HS-5 (cell line): ENCODE measurements at regions not wholly inside any gene's neighbourhood (a gene's known extent, or its start where the extent isn't known, plus 50 kb on each side); places are given as distances from the start of the nearest gene placed in this dataset.

Experiments
- DNase-seq: peaks from one replicate; pipeline ENCODE4 v3.0.0-alpha.2; 2012; ENCODE audit warnings: low read depth

DNA sequence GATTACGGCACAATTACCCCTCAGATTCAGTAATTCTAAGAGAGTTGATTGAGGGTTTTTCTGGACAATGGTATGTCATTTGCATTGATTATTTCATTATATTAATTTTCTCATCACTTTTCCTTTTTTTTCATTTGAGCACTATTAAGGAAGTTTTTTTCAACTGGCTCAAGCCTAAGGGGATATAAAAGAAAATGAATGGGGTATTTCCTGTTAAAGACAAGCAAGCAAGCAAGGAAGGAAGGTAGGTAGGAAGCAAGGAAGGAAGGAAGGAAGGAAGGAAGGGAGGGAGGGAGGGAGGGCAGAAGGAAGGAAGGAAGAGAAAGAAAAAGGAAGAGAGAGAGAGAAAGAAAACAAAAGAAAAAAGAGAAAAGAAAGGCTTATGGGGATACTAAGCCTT, 620.3 kb downstream of the DIAPH3 start:
- DNase-seq = no peak

DNA sequence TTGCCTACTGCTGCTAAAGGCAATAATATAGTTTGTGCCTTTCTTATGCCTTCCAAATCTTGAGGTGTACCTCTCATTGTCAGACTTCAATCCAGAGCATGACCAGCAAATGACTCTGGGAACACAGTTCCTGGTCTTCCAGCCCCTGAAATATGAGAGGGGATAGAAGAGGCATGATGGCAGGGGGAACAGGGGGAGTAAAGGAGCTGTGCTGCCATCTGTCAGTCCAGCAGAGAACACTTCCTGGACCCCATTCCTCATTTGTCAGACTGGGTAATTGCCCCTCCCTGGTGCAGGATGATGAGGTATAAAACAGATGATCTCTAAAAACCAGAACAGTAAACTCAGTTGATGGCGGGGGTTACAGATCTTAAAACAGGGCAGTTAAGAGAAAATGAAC, 618.7 kb downstream of the DIAPH3 start:
- no peak for DNase-seq

- no peak for DNase-seq
Measured at GRCh38 chr13:59546178-59546577, 617.5 kb downstream of the DIAPH3 start.

GRCh38 chr13:59547950-59548349, 615.8 kb downstream of the DIAPH3 start:
- DNase-seq = no peak

GRCh38 chr13:59562924-59563323, 600.8 kb downstream of the DIAPH3 start:
- DNase-seq = no peak

GRCh38 chr13:59566561-59566960, 597.2 kb downstream of the DIAPH3 start:
- DNase-seq = no peak

DNA sequence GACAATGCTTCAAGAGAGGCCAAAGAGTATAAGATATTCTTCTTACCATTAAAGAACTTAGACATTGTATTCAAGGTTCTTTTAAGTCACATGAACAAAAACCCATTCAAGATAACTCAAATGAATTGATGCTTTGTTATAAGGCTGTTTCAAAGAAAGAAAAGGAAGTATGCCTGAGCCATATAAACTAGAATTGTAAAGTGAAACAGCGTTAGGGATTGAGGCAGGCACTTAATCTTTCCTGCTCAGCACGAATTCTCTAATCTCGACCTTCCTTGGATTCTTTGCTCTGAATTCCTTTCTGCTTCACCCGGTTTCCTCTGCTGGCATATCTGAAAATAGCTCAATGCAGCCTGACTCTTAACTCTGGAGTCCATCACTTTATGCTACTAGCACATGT, 595.4 kb downstream of the DIAPH3 start:
- DNase-seq = no peak

DNA sequence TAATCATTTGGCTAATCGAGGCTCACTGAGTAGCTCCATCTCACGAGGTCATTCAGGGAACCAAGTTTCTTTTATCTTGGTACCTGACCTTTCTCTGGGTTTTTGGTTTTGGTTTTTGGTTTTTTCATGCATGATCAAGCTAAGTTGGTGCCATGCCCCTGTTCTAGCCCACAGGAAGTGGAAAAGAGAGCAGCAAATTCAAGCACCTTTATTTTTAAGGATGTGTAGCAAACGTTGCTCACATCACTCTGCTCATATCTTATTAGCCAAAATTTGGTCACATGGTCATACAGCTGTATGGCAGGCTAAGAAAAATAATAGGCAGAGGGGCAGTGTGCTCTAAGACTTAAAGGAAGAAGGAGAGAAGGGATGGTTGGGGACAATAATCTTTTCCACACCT, 593.5 kb downstream of the DIAPH3 start:
- no peak for DNase-seq

- DNase-seq = no peak
Measured at GRCh38 chr13:59584101-59584500, 579.6 kb downstream of the DIAPH3 start.

DNA sequence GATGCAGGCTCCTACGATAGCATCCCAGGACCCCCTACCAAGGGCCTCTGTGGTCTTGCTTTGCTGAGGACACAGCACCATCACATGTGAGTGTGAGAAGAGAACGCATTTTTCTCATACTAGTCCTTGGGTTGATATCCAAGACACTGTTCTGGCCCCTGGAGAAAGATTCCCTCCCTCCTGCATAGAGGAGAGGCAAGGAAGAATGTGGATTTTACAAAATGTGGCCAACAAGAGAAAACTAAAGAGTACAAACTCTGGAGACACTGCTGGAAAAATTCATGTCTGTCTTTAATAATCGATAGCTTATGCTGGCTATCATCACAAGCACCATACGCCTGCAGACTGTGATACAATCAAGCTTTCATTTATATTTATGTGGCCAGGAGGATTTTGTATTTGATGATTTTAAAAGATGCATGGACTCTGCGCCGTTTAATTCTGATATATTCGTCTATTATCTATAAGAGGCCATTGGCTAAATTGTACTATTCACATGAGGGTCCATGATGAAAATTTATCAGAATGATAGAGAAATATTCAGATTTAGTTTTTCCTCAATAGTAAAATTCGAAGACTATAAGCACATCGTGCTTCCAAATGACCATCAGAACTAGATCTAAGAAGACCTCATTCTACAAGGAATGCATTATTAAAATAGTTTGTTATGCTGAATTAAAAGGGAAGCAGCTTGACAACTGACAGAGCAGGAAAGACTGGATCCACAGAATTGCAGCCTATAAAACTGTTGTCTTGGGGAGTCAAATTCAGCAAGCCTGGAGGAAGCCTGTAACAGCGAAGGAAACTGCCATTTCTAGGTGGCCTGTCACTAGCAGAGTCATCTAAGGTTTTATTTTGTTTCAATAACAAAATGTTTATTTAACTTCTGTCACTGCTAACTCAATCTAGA, 578.7 kb downstream of the DIAPH3 start:
- DNase-seq = no peak

- no peak for DNase-seq
Measured at GRCh38 chr13:59587030-59587429, 576.7 kb downstream of the DIAPH3 start.

DNA sequence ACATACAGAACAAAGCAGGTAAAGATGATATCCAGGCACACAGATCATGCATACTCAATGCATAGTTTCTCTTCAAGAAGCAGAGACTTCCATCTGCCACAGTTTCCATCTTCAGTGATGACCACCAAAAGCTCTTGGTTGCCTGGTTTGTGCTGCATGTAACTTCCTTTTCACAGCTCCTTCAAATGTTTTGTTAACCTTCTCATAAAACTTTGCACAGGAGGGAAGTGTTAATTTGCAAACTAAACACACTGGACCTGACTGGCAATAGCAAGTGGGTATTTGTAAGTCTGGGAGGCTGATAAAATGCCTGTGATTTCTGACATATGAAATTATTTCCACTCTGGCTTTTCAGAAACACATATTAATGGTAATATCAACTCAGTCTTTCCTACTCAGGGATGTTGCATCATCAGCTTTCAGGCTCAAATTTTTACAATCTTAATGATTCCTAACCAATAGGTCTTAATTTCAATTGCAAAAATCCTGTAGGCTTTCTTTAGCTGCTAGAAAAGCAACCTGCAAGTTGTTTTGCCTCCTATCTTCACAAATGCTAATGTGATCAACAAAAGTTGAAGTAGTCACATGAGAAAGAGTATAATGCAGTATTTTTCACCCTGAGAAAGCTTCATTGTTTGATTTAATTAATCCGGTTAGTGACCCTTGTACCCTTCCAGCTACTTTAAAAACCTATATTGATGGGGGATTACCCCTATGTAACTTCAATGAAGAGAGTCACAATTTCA, 575.6 kb downstream of the DIAPH3 start:
- DNase-seq = no peak

DNA sequence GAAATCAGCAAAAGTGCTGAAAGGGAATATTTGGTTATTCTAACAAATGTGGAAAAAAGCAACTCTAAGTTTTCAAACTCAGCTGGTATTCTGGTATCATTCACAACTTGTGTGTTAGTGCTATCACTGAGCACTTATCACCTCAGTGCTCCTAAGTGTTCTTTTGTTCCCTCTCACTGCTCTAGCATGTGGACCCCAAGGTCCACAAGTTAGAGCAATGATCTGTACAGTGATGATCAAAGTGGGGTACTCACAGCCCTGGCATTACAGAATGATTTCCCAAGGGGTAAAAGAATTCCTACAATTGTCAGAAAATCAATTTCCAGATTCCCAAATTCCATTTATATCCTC, 575.0 kb downstream of the DIAPH3 start:
- DNase-seq = no peak

GRCh38 chr13:59601993-59602392, 561.7 kb downstream of the DIAPH3 start:
- no peak for DNase-seq

DNA sequence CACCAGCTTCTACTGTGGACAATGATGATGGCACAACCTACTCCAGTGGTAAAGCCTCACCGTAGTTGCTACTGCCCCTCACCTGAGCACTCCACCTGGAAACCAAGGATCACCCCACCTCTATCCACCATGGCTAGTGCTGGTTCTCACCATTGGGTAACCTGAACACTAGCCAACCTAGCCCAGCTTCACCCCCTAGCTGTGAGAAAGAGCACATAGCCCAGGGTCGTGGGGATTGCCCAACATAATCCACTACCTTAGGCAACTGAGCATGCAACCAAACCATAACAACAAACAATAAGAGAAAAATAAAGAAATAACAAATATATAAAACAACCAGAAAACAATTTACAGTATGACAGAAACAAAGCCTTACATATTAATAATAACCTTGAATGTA, 560.1 kb downstream of the DIAPH3 start:
- no peak for DNase-seq

DNA sequence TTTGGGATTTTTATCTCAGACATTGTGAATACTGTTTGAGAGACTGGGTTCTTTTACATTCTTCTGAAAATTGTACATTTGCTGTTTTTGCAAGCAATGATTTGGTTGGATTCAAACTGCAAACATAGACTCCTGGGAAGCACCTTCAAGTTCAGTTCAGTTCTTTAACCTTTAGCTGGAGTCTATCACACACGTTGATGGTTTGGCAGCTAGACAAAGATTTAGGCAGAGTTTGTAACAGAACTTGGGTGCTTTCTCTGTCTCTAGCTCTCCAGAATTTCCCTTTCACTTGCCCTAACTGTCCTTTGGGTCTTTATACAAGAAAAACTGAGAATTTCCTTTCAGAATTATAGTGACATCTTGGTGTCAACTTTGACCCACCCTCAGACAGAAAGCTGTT, 556.6 kb downstream of the DIAPH3 start:
- DNase-seq = no peak

DNA sequence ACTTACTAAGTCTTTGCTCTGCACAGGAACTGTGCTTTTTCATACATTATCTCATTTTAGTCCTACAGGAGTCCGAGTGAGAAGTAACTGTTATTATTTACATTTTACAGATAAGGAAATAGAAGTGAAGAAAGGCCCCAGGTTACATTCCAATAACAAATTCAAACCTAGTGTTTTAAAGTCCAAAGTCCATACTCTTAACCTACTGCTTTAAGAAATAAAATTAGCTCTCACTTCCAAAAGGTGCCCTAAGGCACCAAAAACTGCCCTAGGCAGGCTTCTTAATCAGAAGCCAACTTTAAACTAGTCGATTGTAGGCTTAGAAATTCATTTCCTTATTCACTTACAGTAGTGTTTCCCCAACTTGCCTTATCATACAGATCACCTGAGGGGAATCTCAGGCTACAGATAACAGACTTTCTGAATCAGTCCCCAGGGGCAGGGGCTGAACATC, 555.9 kb downstream of the DIAPH3 start:
- DNase-seq = no peak

DNA sequence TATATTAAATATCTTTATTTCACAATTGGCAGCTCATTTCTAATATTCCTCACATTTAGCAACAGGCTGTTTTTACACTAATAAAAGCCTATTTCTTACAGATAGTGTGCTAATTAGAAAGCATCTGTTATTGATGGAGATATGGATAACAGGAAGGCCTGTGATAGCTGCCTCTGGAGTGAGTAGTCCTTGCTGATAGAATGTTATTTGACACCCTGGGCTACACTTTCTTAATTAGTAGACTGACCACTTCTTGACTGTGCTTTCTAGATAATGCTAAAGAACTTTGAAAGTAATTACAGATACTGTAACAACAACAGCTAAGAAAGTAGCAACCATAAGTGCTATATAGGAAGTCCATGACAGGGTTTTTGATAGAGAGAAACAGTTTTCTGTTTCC, 554.3 kb downstream of the DIAPH3 start:
- DNase-seq = no peak
